IMR-90 (cell line): ENCODE measurements at regions not wholly inside any gene's neighbourhood (a gene's known extent, or its start where the extent isn't known, plus 50 kb on each side); places are given as distances from the start of the nearest gene placed in this dataset.

Source experiments
- ATAC-seq: fragments of 200-7000 bp; cut with Tn5 transposase; 2 replicates; pipeline ENCODE4 v1.9.1; 2020; ENCODE audit warnings: low read depth, mild to moderate bottlenecking, moderate library complexity
- BruUV-seq: library from RNA; stranded (reverse); fragments of 400-500 nt; replicated peaks from 2 replicates; lab custom pipeline; 2021; lab: Mats Ljungman, UMichigan
- CTCF ChIA-PET: fragments of 300-600 bp; formaldehyde crosslinking; extraction: SDS; loops from one replicate; lab custom pipeline; 2021; ENCODE audit warnings: antibody characterized with exemption; lab: Yijun Ruan, JAX
- POLR2A ChIA-PET: fragments of 300-600 bp; sonication (Branson Sonifier 250); formaldehyde crosslinking; loops from one replicate; lab custom pipeline; 2022; ENCODE audit warnings: antibody characterized with exemption; ENCODE audit not compliant: unreplicated experiment; lab: Charles Lee
- DNase-seq: peaks from one replicate; pipeline ENCODE4 v3.0.0; 2013
- H2AFZ ChIP-seq: replicated peaks from 2 replicates; pipeline ENCODE3; 2013; ENCODE audit warnings: low read length, mild to moderate bottlenecking; ENCODE audit not compliant: poor library complexity
- H2AK5ac ChIP-seq: 2 replicates; pipeline ENCODE4 v1.6.1; 2013; ENCODE audit warnings: low read depth, low read length, inconsistent platforms
- H2AK9ac ChIP-seq: replicated peaks from 2 replicates; pipeline ENCODE3; 2013; ENCODE audit warnings: mild to moderate bottlenecking, low read depth, low read length, moderate library complexity; ENCODE audit not compliant: poor library complexity
- H2BK120ac ChIP-seq: 2 replicates; pipeline ENCODE4 v1.6.1; 2013; ENCODE audit warnings: low read depth, low read length, inconsistent platforms
- H2BK15ac ChIP-seq: 3 replicates; pipeline ENCODE4 v1.6.1; 2013; ENCODE audit warnings: low read depth, low read length, inconsistent platforms
- H2BK20ac ChIP-seq: 2 replicates; pipeline ENCODE4 v1.6.1; 2013; ENCODE audit warnings: low read depth, mild to moderate bottlenecking, inconsistent platforms, low read length, moderate library complexity
- H2BK5ac ChIP-seq: 2 replicates; pipeline ENCODE4 v1.6.1; 2013; ENCODE audit warnings: mild to moderate bottlenecking, low read depth, low read length, inconsistent platforms; ENCODE audit not compliant: poor library complexity, severe bottlenecking
- H3K14ac ChIP-seq: replicated peaks from 2 replicates; pipeline ENCODE4 v1.6.1; 2013; ENCODE audit warnings: low read depth, low read length, inconsistent platforms
- H3K18ac ChIP-seq: 2 replicates; pipeline ENCODE4 v1.6.1; 2013; ENCODE audit warnings: low read depth, low read length, control low read depth
- H3K23ac ChIP-seq: 2 replicates; pipeline ENCODE4 v1.6.1; 2013; ENCODE audit warnings: low read depth, low read length, inconsistent platforms
- H3K27ac ChIP-seq: 2 replicates; pipeline ENCODE4 v1.5.1; 2013; ENCODE audit warnings: mild to moderate bottlenecking, control low read depth, low read length; ENCODE audit not compliant: insufficient read depth
- H3K27me3 ChIP-seq: 2 replicates; pipeline ENCODE4 v1.6.1; 2013; ENCODE audit warnings: low read length; ENCODE audit not compliant: control insufficient read depth, insufficient read depth
- H3K36me3 ChIP-seq: 2 replicates; pipeline ENCODE4 v1.6.1; 2013; ENCODE audit warnings: low read length, mixed read lengths; ENCODE audit not compliant: control insufficient read depth, insufficient read depth
- H3K4ac ChIP-seq: 2 replicates; pipeline ENCODE4 v1.6.1; 2013; ENCODE audit warnings: low read depth, low read length, inconsistent platforms
- H3K4me1 ChIP-seq: 2 replicates; pipeline ENCODE4 v1.6.1; 2013; ENCODE audit warnings: low read length, mixed read lengths; ENCODE audit not compliant: control insufficient read depth, insufficient read depth
- H3K4me2 ChIP-seq: 2 replicates; pipeline ENCODE4 v1.6.1; 2013; ENCODE audit warnings: low read depth, mild to moderate bottlenecking, control low read depth, low read length, moderate library complexity
- H3K4me3 ChIP-seq: 2 replicates; pipeline ENCODE4 v1.5.1; 2013; ENCODE audit warnings: low read depth, mild to moderate bottlenecking, control low read depth, low read length, moderate library complexity; ENCODE audit not compliant: insufficient read depth
- H3K56ac ChIP-seq: 2 replicates; pipeline ENCODE4 v1.6.1; 2013; ENCODE audit warnings: low read length, inconsistent platforms; ENCODE audit not compliant: insufficient read depth; ENCODE audit errors: extremely low read depth
- H3K79me1 ChIP-seq, 2 experiments: 2 replicates each; pipeline ENCODE4 v1.6.1; 2013; ENCODE audit warnings: low read length in 2 of 2, inconsistent platforms in 1 of 2, low read depth in 1 of 2
- H3K9ac ChIP-seq: 2 replicates; pipeline ENCODE4 v1.6.1; 2013; ENCODE audit warnings: low read depth, low read length, control low read depth
- H3K9me1 ChIP-seq: 2 replicates; pipeline ENCODE4 v1.6.1; 2013; ENCODE audit warnings: low read length, inconsistent platforms; ENCODE audit not compliant: insufficient read depth
- H3K9me3 ChIP-seq: 2 replicates; pipeline ENCODE4 v1.6.1; 2013; ENCODE audit warnings: low read length; ENCODE audit not compliant: control insufficient read depth, insufficient read depth
- H4K20me1 ChIP-seq: 2 replicates; pipeline ENCODE4 v1.6.1; 2013; ENCODE audit warnings: low read length, inconsistent platforms; ENCODE audit not compliant: insufficient read depth
- H4K5ac ChIP-seq: 2 replicates; pipeline ENCODE4 v1.6.1; 2013; ENCODE audit warnings: mild to moderate bottlenecking, low read depth, low read length, control low read depth
- H4K8ac ChIP-seq, 2 experiments: 2 replicates each; pipeline ENCODE4 v1.6.1; 2013; ENCODE audit warnings: low read depth in 2 of 2, low read length in 2 of 2, control low read depth in 1 of 2, inconsistent platforms in 1 of 2
- H4K91ac ChIP-seq: 2 replicates; pipeline ENCODE4 v1.6.1; 2013; ENCODE audit warnings: low read depth, low read length, inconsistent platforms; ENCODE audit not compliant: insufficient read depth
- BHLHE40 ChIP-seq: fragments of 150-350 bp; IDR thresholded peaks from 2 replicates; pipeline ENCODE4 v1.6.1; 2016; ENCODE audit warnings: mild to moderate bottlenecking, low read depth, low read length
- CEBPB ChIP-seq: IDR thresholded peaks from 2 replicates; pipeline ENCODE4 v1.6.1; 2012; ENCODE audit warnings: low read depth, low read length, improper control_type of control experiment
- CHD1 ChIP-seq: IDR thresholded peaks from 2 replicates; pipeline ENCODE4 v1.6.1; 2012; ENCODE audit warnings: low read depth, low read length, improper control_type of control experiment
- FOS ChIP-seq: fragments of 150-350 bp; IDR thresholded peaks from 2 replicates; pipeline ENCODE4 v1.6.1; 2016; ENCODE audit warnings: low read depth, low read length
- MAFK ChIP-seq: IDR thresholded peaks from 2 replicates; pipeline ENCODE4 v1.6.1; 2012; ENCODE audit warnings: low read depth, low read length, improper control_type of control experiment
- MAZ ChIP-seq: IDR thresholded peaks from 2 replicates; pipeline ENCODE4 v1.6.1; 2012; ENCODE audit warnings: low read depth, mild to moderate bottlenecking, low read length, improper control_type of control experiment, moderate library complexity, borderline replicate concordance
- POLR2A ChIP-seq: IDR thresholded peaks from 2 replicates; pipeline ENCODE4 v1.6.1; 2012; ENCODE audit warnings: mild to moderate bottlenecking, low read depth, low read length
- RAD21 ChIP-seq: IDR thresholded peaks from 2 replicates; pipeline ENCODE4 v1.6.1; 2012; ENCODE audit warnings: low read length, improper control_type of control experiment
- RCOR1 ChIP-seq: IDR thresholded peaks from 2 replicates; pipeline ENCODE4 v1.6.1; 2012; ENCODE audit warnings: mild to moderate bottlenecking, low read length, improper control_type of control experiment; ENCODE audit not compliant: insufficient replicate concordance
- dilution Hi-C: fragments of 300-500 bp; cut with HindIII; formaldehyde crosslinking; loops from one replicate; pipeline ENCODE4 v1.14.3; 2018; ENCODE audit warnings: low sequenced_read_pairs; ENCODE audit not compliant: unreplicated experiment
- in situ Hi-C: fragments of 300-500 bp; cut with MboI; formaldehyde crosslinking; loops from 3 replicates; pipeline ENCODE4 v1.14.3; 2019; ENCODE audit warnings: low sequenced_read_pairs, inconsistent platforms, mixed read lengths
- intact Hi-C: fragments of 100-400 bp; cut with micrococcal nuclease; formaldehyde crosslinking; loops from 2 replicates; pipeline ENCODE4 v1.10.0; 2022
- TF ChIP-seq, protein P1 (sequence below): conservative IDR thresholded peaks from 2 replicates; pipeline ENCODE4 v1.5.1; 2012; ENCODE audit warnings: mild to moderate bottlenecking, low read depth, low read length, improper control_type of control experiment
- TF ChIP-seq, protein P2 (sequence below): fragments of 150-350 bp; IDR thresholded peaks from 2 replicates; pipeline ENCODE4 v1.6.1; 2017; ENCODE audit warnings: mild to moderate bottlenecking, antibody characterized with exemption, low read length, low read depth
- TF ChIP-seq, protein P3 (sequence below): fragments of 150-350 bp; IDR thresholded peaks from 2 replicates; pipeline ENCODE4 v1.6.1; 2016; ENCODE audit warnings: low read depth, mild to moderate bottlenecking, low read length, moderate library complexity, borderline replicate concordance

GRCh38 chr3:634511-634910 is 437.9 kb downstream of the CHL1 start:
- Histone ChIP-seq H3K4me2 (no peak overlapping the region), H2AFZ (no peak overlapping the region), H3K9me1 (no peaks in the 10 kb centered on the region), H3K9ac (no peak overlapping the region), H3K4me3 (no peak overlapping the region), H3K27ac (no peak overlapping the region), H2BK120ac (no peak overlapping the region), H4K5ac (no peak overlapping the region), H2AK9ac (no peak overlapping the region), H3K14ac (no peak overlapping the region), H2BK15ac (no peak overlapping the region), H3K79me1 (no peaks in the 10 kb centered on the region), H4K8ac (no peak overlapping the region), H3K9me3 (peaks cover 3% of the 10 kb centered on the region; the same call in 1 of the 2 replicates), H3K4ac (no peak overlapping the region), H3K23ac (no peak overlapping the region), H3K56ac (no peak overlapping the region), H3K27me3 (no peaks in the 10 kb centered on the region), H2BK5ac (no peak overlapping the region), H2BK20ac (no peak overlapping the region), H3K36me3 (no peaks in the 10 kb centered on the region), H4K20me1 (no peaks in the 10 kb centered on the region), H2AK5ac (no peak overlapping the region), H3K4me1 (no peaks in the 10 kb centered on the region), H4K91ac (no peak overlapping the region), H3K18ac (no peak overlapping the region)
- ATAC-seq (no peak), DNase-seq (no peak)
- in situ Hi-C loops (no loop called here), intact Hi-C loops (no loop called here), dilution Hi-C loops (no loop called here)
- TF ChIP-seq CEBPB (no peak), CHD1 (no peak), MAZ (no peak), FOS (no peak), POLR2A (no peak), RAD21 (no peak), BHLHE40 (no peak), RCOR1 (no peak), MAFK (no peak)
- TF ChIP-seq, protein P1, sequence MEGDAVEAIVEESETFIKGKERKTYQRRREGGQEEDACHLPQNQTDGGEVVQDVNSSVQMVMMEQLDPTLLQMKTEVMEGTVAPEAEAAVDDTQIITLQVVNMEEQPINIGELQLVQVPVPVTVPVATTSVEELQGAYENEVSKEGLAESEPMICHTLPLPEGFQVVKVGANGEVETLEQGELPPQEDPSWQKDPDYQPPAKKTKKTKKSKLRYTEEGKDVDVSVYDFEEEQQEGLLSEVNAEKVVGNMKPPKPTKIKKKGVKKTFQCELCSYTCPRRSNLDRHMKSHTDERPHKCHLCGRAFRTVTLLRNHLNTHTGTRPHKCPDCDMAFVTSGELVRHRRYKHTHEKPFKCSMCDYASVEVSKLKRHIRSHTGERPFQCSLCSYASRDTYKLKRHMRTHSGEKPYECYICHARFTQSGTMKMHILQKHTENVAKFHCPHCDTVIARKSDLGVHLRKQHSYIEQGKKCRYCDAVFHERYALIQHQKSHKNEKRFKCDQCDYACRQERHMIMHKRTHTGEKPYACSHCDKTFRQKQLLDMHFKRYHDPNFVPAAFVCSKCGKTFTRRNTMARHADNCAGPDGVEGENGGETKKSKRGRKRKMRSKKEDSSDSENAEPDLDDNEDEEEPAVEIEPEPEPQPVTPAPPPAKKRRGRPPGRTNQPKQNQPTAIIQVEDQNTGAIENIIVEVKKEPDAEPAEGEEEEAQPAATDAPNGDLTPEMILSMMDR: no peak
- TF ChIP-seq, protein P2, sequence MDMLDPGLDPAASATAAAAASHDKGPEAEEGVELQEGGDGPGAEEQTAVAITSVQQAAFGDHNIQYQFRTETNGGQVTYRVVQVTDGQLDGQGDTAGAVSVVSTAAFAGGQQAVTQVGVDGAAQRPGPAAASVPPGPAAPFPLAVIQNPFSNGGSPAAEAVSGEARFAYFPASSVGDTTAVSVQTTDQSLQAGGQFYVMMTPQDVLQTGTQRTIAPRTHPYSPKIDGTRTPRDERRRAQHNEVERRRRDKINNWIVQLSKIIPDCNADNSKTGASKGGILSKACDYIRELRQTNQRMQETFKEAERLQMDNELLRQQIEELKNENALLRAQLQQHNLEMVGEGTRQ: no peak
- TF ChIP-seq, protein P3, sequence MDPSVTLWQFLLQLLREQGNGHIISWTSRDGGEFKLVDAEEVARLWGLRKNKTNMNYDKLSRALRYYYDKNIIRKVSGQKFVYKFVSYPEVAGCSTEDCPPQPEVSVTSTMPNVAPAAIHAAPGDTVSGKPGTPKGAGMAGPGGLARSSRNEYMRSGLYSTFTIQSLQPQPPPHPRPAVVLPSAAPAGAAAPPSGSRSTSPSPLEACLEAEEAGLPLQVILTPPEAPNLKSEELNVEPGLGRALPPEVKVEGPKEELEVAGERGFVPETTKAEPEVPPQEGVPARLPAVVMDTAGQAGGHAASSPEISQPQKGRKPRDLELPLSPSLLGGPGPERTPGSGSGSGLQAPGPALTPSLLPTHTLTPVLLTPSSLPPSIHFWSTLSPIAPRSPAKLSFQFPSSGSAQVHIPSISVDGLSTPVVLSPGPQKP: no peak
- CTCF ChIA-PET: no interaction called here
- POLR2A ChIA-PET: no interaction called here
- no TSS peak for BruUV-seq
